T-helper 2 cell treated with Interferon-gamma antibody and Interleukin-4, amounts not matched to agents 5 μg/mL and 100 μg/mL, for 36 hours (primary cell): ENCODE measurements at regions not wholly inside any gene's neighbourhood (a gene's known extent, or its start where the extent isn't known, plus 50 kb on each side); places are given as distances from the start of the nearest gene placed in this dataset.

ENCODE experiments used
- DNase-seq: peaks from one replicate; pipeline ENCODE4 v3.0.0; 2021; ENCODE audit warnings: low spot score
- H3K27ac Mint-ChIP-seq: one replicate; pipeline ENCODE4 v1.8.0; 2021; ENCODE audit warnings: mild to moderate bottlenecking, mixed read lengths
- H3K27me3 Mint-ChIP-seq: one replicate; pipeline ENCODE4 v1.8.0; 2021; ENCODE audit warnings: low read depth, mixed read lengths
- H3K36me3 Mint-ChIP-seq: one replicate; pipeline ENCODE4 v1.8.0; 2021; ENCODE audit warnings: low read depth, mixed read lengths
- H3K4me1 Mint-ChIP-seq: one replicate; pipeline ENCODE4 v1.8.0; 2021; ENCODE audit warnings: low read depth, mixed read lengths
- H3K4me3 Mint-ChIP-seq: one replicate; pipeline ENCODE4 v1.8.0; 2022; ENCODE audit warnings: mild to moderate bottlenecking, moderate library complexity, mixed read lengths
- H3K9me3 Mint-ChIP-seq: one replicate; pipeline ENCODE4 v1.8.0; 2021; ENCODE audit warnings: mixed read lengths

GRCh38 chr5:96582343-96582742, 79.8 kb upstream of the CAST start:
- Mint-ChIP-seq H3K4me3 (no peak overlapping the region), H3K9me3 (no peaks in the 10 kb centered on the region), H3K27ac (no peak overlapping the region), H3K36me3 (no peaks in the 10 kb centered on the region), H3K4me1 (peaks cover 6% of the 10 kb centered on the region), H3K27me3 (peaks cover 35% of the 10 kb centered on the region)
- no peak for DNase-seq

GRCh38 chr5:96584712-96585111, 77.5 kb upstream of the CAST start:
- no peak for DNase-seq
- H3K27ac Mint-ChIP-seq, result no peak overlapping the region
- H3K27me3 Mint-ChIP-seq, result peaks cover 43% of the 10 kb centered on the region
- H3K4me3 Mint-ChIP-seq, result no peak overlapping the region
- peaks cover 6% of the 10 kb centered on the region for H3K4me1 Mint-ChIP-seq
- H3K9me3 Mint-ChIP-seq, result no peaks in the 10 kb centered on the region
- H3K36me3 Mint-ChIP-seq, result no peaks in the 10 kb centered on the region

- peaks cover 57% of the 10 kb centered on the region for H3K27me3 Mint-ChIP-seq
- no peak overlapping the region for H3K4me3 Mint-ChIP-seq
- no peak for DNase-seq
- no peaks in the 10 kb centered on the region for H3K36me3 Mint-ChIP-seq
- H3K4me1 Mint-ChIP-seq, result peaks cover 6% of the 10 kb centered on the region
- no peak overlapping the region for H3K27ac Mint-ChIP-seq
- no peaks in the 10 kb centered on the region for H3K9me3 Mint-ChIP-seq
Observed at GRCh38 chr5:96588539-96588938, 73.6 kb upstream of the CAST start.

GRCh38 chr5:96590796-96591195, 71.4 kb upstream of the CAST start:
- H3K36me3 Mint-ChIP-seq, result no peaks in the 10 kb centered on the region
- no peak overlapping the region for H3K27ac Mint-ChIP-seq
- no peak overlapping the region for H3K4me3 Mint-ChIP-seq
- no peaks in the 10 kb centered on the region for H3K9me3 Mint-ChIP-seq
- DNase-seq, result no peak
- H3K4me1 Mint-ChIP-seq, result no peaks in the 10 kb centered on the region
- H3K27me3 Mint-ChIP-seq, result peaks cover 46% of the 10 kb centered on the region

- DNase-seq, result no peak
Observed at GRCh38 chr5:96595300-96596090, 66.7 kb upstream of the CAST start.

GRCh38 chr5:96597438-96598020, 64.6 kb upstream of the CAST start:
- Mint-ChIP-seq H3K4me1 (no peaks in the 10 kb centered on the region), H3K27me3 (peaks cover 29% of the 10 kb centered on the region), H3K27ac (no peak overlapping the region), H3K9me3 (no peaks in the 10 kb centered on the region), H3K4me3 (no peak overlapping the region), H3K36me3 (no peaks in the 10 kb centered on the region)
- peak; percentile 14 for DNase-seq

More at GRCh38 chr5:96595300-96596090, 66.7 kb upstream of the CAST start:
- Mint-ChIP-seq H3K9me3 (no peaks in the 10 kb centered on the region), H3K36me3 (no peaks in the 10 kb centered on the region), H3K4me3 (no peak overlapping the region), H3K27ac (no peak overlapping the region), H3K27me3 (peaks cover 32% of the 10 kb centered on the region), H3K4me1 (no peaks in the 10 kb centered on the region)

- H3K4me3 Mint-ChIP-seq, result no peak overlapping the region
- peaks cover 26% of the 10 kb centered on the region for H3K27me3 Mint-ChIP-seq
Observed at GRCh38 chr5:96601200-96601599, 61.0 kb upstream of the CAST start.

GRCh38 chr5:96601715-96602244, 60.4 kb upstream of the CAST start:
- Mint-ChIP-seq H3K9me3 (no peaks in the 10 kb centered on the region), H3K4me3 (no peak overlapping the region), H3K27ac (no peak overlapping the region), H3K36me3 (no peaks in the 10 kb centered on the region), H3K27me3 (peaks cover 26% of the 10 kb centered on the region), H3K4me1 (no peaks in the 10 kb centered on the region)
- peak; percentile 37 for DNase-seq

More at GRCh38 chr5:96601200-96601599, 61.0 kb upstream of the CAST start:
- Mint-ChIP-seq H3K9me3 (no peaks in the 10 kb centered on the region), H3K27ac (no peak overlapping the region), H3K4me1 (no peaks in the 10 kb centered on the region), H3K36me3 (no peaks in the 10 kb centered on the region)
- no peak for DNase-seq

GRCh38 chr5:96602776-96603175, 59.4 kb upstream of the CAST start:
- peaks cover 26% of the 10 kb centered on the region for H3K27me3 Mint-ChIP-seq
- H3K27ac Mint-ChIP-seq, result no peak overlapping the region
- H3K9me3 Mint-ChIP-seq, result no peaks in the 10 kb centered on the region
- H3K4me1 Mint-ChIP-seq, result no peaks in the 10 kb centered on the region
- no peak for DNase-seq
- no peaks in the 10 kb centered on the region for H3K36me3 Mint-ChIP-seq
- no peak overlapping the region for H3K4me3 Mint-ChIP-seq

- Mint-ChIP-seq H3K27ac (no peak overlapping the region), H3K27me3 (peaks cover 35% of the 10 kb centered on the region), H3K36me3 (no peaks in the 10 kb centered on the region), H3K4me1 (no peaks in the 10 kb centered on the region), H3K4me3 (no peak overlapping the region), H3K9me3 (no peaks in the 10 kb centered on the region)
- DNase-seq, result no peak
Observed at GRCh38 chr5:96605144-96605837, 56.9 kb upstream of the CAST start.

- peaks cover 62% of the 10 kb centered on the region for H3K27me3 Mint-ChIP-seq
- H3K9me3 Mint-ChIP-seq, result no peaks in the 10 kb centered on the region
- H3K4me3 Mint-ChIP-seq, result no peak overlapping the region
- DNase-seq, result no peak
- no peak overlapping the region for H3K27ac Mint-ChIP-seq
- H3K36me3 Mint-ChIP-seq, result no peaks in the 10 kb centered on the region
- H3K4me1 Mint-ChIP-seq, result peaks cover 4% of the 10 kb centered on the region
Observed at GRCh38 chr5:96609369-96609768, 52.8 kb upstream of the CAST start.

- H3K4me1 Mint-ChIP-seq, result peaks cover 5% of the 10 kb centered on the region
- peaks cover 58% of the 10 kb centered on the region for H3K27me3 Mint-ChIP-seq
- H3K4me3 Mint-ChIP-seq, result no peak overlapping the region
- H3K9me3 Mint-ChIP-seq, result no peaks in the 10 kb centered on the region
- no peaks in the 10 kb centered on the region for H3K36me3 Mint-ChIP-seq
- no peak overlapping the region for H3K27ac Mint-ChIP-seq
- no peak for DNase-seq
Observed at GRCh38 chr5:96610747-96611146, 51.4 kb upstream of the CAST start.

GRCh38 chr5:96611946-96612345, 50.2 kb upstream of the CAST start:
- no peak overlapping the region for H3K4me3 Mint-ChIP-seq

More at GRCh38 chr5:96611946-96612345, 50.2 kb upstream of the CAST start:
- no peak for DNase-seq
- Mint-ChIP-seq H3K4me1 (peaks cover 5% of the 10 kb centered on the region), H3K27me3 (peaks cover 67% of the 10 kb centered on the region), H3K27ac (no peak overlapping the region), H3K36me3 (no peaks in the 10 kb centered on the region), H3K9me3 (no peaks in the 10 kb centered on the region)
